ENCODE measurements at regions not wholly inside any gene's neighbourhood (a gene's known extent, or its start where the extent isn't known, plus 50 kb on each side); places are given as distances from the start of the nearest gene placed in this dataset.

GRCh38 chr2:104092886-104093285 lies 761.0 kb upstream of the POU3F3 start:
- no peak overlapping the region for H3K9ac ChIP-seq (ENCODE audit: insufficient read depth, low read depth, low read length)
- H2AFZ ChIP-seq (ENCODE audit: low read length), result no peak overlapping the region
- no peak for DNase-seq (ENCODE audit: low spot score)
- WGBS (ENCODE audit: low lambda C conversion rate), result 4% methylated on average over 6 of the region's 6 CpGs
- no peak for ATAC-seq
- H3K79me2 ChIP-seq (ENCODE audit: insufficient read depth, low read length), result no peaks in the 10 kb centered on the region
- in situ Hi-C loops (cut with HindIII; ENCODE audit: extremely low pct_ligation_motif_present, low pct_unique_long_range_greater_than_20kb) (no loop called here), intact Hi-C loops (cut with micrococcal nuclease; ENCODE audit: unreplicated experiment) (no loop called here)
- CTCF ChIA-PET (ENCODE audit: low intra/inter-chr PET ratio, low total read pairs), result no interaction called here
- no peaks in the 10 kb centered on the region for H3K27me3 ChIP-seq (ENCODE audit: control insufficient read depth in 1 of 2, insufficient read depth in 2 of 2, low read length in 2 of 2)
- no TSS peak for BruUV-seq (replicated peaks)
- H4K20me1 ChIP-seq (ENCODE audit: insufficient read depth, low read length), result no peaks in the 10 kb centered on the region
- H3K36me3 ChIP-seq (replicated peaks in 1 of 2; ENCODE audit: control insufficient read depth in 1 of 2, insufficient read depth in 2 of 2, low read length in 2 of 2), result no peaks in the 10 kb centered on the region
- TF ChIP-seq THYN1 (CRISPR knock-in tag; IDR thresholded peaks at IDR 0.05; ENCODE audit: borderline replicate concordance, low read depth) (no peak), SRSF9 (IDR thresholded peaks at IDR 0.05; ENCODE audit: borderline replicate concordance, insufficient read depth, low read depth, low read length, poor library complexity, severe bottlenecking) (no peak), ZNF644 (CRISPR knock-in tag; IDR thresholded peaks at IDR 0.05; ENCODE audit: low read depth) (no peak)
- POLR2A ChIA-PET, result no interaction called here
- no peak for FAIRE-seq
- H3K4me2 ChIP-seq (ENCODE audit: low read depth, low read length), result no peak overlapping the region
- H3K27ac ChIP-seq (ENCODE audit: extremely low read length, insufficient read depth, low read length), result no peak overlapping the region
- H3K4me1 ChIP-seq (ENCODE audit: insufficient read depth, low read length), result no peaks in the 10 kb centered on the region
- H3K9me3 ChIP-seq (ENCODE audit: low read length), result 0 out of 2 replicates have a peak, but pooled peaks cover 9% of the 10 kb centered on the region
- H3K4me3 ChIP-seq (replicated peaks in 1 of 3; ENCODE audit: insufficient read depth in 1 of 3, low read depth in 2 of 3, low read length in 3 of 3), result no peak overlapping the region

- Histone ChIP-seq H3K27me3 (ENCODE audit: control insufficient read depth in 1 of 2, insufficient read depth in 2 of 2, low read length in 2 of 2) (no peaks in the 10 kb centered on the region), H3K9me3 (ENCODE audit: low read length) (no peaks in the 10 kb centered on the region), H3K9ac (ENCODE audit: insufficient read depth, low read depth, low read length) (no peak overlapping the region), H2AFZ (ENCODE audit: low read length) (no peak overlapping the region), H3K27ac (ENCODE audit: extremely low read length, insufficient read depth, low read length) (no peak overlapping the region), H3K4me3 (replicated peaks in 1 of 3; ENCODE audit: insufficient read depth in 1 of 3, low read depth in 2 of 3, low read length in 3 of 3) (no peak overlapping the region), H3K4me1 (ENCODE audit: insufficient read depth, low read length) (no peaks in the 10 kb centered on the region), H3K4me2 (ENCODE audit: low read depth, low read length) (no peak overlapping the region), H3K36me3 (replicated peaks in 1 of 2; ENCODE audit: control insufficient read depth in 1 of 2, insufficient read depth in 2 of 2, low read length in 2 of 2) (no peaks in the 10 kb centered on the region), H4K20me1 (ENCODE audit: insufficient read depth, low read length) (no peaks in the 10 kb centered on the region), H3K79me2 (ENCODE audit: insufficient read depth, low read length) (no peaks in the 10 kb centered on the region)
- BruUV-seq (replicated peaks), result no TSS peak
- POLR2A ChIA-PET, result no interaction called here
- DNase-seq (ENCODE audit: low spot score) (no peak), ATAC-seq (no peak), FAIRE-seq (no peak)
- CTCF ChIA-PET (ENCODE audit: low intra/inter-chr PET ratio, low total read pairs), result no interaction called here
- intact Hi-C loops (cut with micrococcal nuclease; ENCODE audit: unreplicated experiment) (no loop called here), in situ Hi-C loops (cut with HindIII; ENCODE audit: extremely low pct_ligation_motif_present, low pct_unique_long_range_greater_than_20kb) (no loop called here)
- no peak for TF ChIP-seq ZNF552 (CRISPR knock-in tag; IDR thresholded peaks at IDR 0.05; ENCODE audit: borderline replicate concordance)
- no peak for TF ChIP-seq HDAC1 (CRISPR knock-in tag; IDR thresholded peaks at IDR 0.05)
- TF ChIP-seq NONO (IDR thresholded peaks at IDR 0.05), result no peak
- TF ChIP-seq NONO (CRISPR knock-in tag; conservative IDR thresholded peaks at IDR 0.05), result no peak
- no peak for TF ChIP-seq NFAT5 (CRISPR knock-in tag; IDR thresholded peaks at IDR 0.05)
- WGBS (ENCODE audit: low lambda C conversion rate), result 0% methylated on average over 3 of the region's 3 CpGs
Measured at GRCh38 chr2:104102615-104103014, 751.3 kb upstream of the POU3F3 start.

All from HepG2 (cell line).